GM21717 (cell line): ENCODE measurements at regions not wholly inside any gene's neighbourhood (a gene's known extent, or its start where the extent isn't known, plus 50 kb on each side); places are given as distances from the start of the nearest gene placed in this dataset.
"Not testable (repeated sequence)": the region's sequence is repeated elsewhere in the genome, so short reads cannot be mapped to it uniquely, and the experiment has no call there.

Experiments used
- ATAC-seq: cut with Tn5 transposase; IDR thresholded peaks from one replicate; pipeline ENCODE4 v1.9.1; 2021; ENCODE audit warnings: mild to moderate bottlenecking, moderate library complexity; ENCODE audit not compliant: unreplicated experiment

- ATAC-seq = no peak
Observed at GRCh38 chr3:159748425-159748824, 240.2 kb upstream of the IL12A start.

DNA sequence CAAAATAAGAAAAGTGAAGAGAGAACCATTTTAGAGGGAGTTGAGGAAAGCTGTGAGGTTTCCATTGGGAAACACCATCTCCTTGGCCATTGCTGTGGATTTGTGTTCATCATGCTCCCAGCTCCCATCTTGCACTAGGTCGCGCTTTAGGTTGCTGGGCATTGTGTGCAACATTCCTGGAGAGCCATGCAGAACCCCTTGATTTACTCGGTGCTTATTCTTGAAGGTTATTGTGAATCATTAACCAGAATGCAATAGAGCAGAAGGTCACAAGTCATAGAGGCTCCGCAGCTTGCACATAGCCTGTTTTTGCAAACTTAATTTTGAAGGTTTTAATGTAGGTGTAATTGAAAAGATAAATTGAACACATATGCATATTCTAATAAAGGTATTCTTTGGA, 239.2 kb upstream of the IL12A start:
- ATAC-seq = no peak

DNA sequence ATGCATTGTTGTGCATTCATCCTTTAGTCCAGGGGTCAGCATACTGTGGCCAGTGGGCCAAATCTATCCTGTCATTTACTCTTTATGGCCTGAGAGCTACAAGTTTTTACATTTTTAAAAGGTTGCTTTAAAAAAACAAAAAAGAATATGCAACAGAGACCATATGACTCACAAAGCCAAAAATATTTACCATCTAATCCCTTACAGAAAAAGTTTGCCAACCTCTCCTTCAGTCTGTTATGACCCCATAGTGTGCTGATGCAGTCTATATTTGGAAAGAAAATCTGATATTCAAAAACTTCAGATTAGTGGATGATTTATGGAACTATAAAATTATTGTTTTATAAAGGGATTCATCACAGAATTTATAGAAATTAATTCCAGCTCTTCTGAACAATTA, 237.5 kb upstream of the IL12A start:
- ATAC-seq = no peak

DNA sequence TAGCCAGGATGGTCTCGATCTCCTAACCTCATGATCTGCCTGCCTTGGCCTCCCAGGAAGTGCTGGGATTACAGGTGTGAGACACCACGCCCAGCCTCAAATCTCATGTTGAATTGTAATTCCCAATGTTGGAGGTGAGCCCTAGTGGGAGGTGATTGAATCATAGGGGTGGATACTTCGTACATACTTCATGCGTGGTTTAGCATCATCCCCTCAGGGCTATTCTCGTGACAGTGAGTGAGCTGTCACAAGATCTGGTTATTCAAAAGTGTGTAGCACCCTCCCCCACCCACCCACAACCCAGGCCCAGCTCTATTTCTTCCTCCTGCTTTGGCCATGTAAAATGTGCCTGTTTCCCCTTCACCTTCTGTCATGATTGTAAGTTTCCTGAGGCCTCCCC, 236.9 kb upstream of the IL12A start:
- ATAC-seq = no peak

GRCh38 chr3:159756279-159757207, 232.1 kb upstream of the IL12A start:
- ATAC-seq = not testable (repeated sequence)

GRCh38 chr3:159757341-159758060, 231.1 kb upstream of the IL12A start:
- ATAC-seq = no peak

DNA sequence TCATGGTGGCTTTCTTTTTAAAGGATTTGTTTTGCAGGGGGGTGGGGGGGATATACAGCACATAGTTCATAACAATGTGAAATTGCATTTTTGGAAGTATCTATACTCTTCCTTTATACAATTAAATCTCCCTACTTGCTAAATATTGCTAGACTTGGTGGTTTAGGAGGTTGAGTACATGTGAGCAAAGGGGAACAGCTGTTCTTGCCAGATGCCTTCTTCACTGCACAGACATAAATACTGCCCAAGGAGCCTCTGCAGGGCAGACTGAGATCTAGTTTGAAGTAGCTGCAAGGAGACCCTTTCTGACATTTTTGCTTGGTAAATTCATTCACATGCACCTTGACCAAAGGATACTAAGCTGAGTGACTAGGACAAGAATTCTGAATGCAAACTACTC, 228.6 kb upstream of the IL12A start:
- no peak for ATAC-seq

DNA sequence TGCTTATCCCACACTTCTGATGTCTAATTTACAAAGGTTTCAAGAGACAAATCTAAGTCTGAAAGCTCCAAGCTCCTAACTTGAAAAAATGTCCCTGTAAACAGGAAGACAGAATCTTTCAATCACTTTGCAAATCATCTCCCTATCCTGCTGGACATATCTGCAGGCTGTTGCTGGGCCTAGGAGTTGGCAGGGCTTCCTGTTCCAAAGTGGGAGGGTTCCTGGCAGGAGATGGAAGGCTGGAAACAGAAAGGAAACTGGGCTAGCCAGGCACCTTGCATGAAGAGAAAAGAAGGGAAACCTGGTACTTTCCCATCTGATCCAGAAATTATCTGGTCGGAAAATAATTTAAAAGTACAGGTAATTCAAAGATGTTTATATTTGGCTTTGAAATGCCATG, 227.3 kb upstream of the IL12A start:
- ATAC-seq = no peak

DNA sequence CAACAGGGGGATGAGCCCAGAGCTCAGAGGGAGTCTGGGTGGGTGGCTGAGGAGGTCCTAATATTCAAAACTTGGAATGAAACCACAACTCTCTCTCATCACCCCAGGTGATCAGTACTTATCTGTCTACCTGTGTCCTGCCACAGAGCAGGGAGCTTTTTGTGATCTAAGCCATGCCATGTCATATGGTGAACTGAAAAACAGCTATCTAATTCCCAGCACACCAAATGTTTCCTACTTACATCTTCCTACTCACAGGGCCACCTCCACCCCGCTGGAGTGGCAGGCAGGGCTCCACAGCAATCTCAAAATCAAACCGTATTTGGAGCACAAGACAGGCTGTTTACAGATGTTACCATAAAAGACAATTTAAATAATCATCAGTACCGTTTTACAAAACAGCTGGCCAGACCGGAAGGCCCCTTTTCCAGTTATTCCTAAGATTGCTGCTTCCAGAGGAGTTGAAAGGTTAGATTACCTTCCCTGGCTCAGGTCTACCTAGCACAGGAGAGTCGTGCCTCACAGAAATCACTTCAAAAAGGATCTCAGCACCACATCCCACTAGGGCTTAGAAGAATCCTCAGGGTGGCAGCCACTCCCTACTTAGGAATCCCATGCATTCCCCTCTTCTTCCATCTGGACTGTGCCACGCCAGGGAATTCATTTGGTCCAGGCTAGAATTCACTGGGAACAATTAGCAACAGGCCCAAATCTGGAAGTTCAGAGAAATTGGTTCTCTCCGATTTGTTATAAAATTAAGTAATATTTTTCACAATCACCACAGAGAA, 226.6 kb upstream of the IL12A start:
- no peak for ATAC-seq

DNA sequence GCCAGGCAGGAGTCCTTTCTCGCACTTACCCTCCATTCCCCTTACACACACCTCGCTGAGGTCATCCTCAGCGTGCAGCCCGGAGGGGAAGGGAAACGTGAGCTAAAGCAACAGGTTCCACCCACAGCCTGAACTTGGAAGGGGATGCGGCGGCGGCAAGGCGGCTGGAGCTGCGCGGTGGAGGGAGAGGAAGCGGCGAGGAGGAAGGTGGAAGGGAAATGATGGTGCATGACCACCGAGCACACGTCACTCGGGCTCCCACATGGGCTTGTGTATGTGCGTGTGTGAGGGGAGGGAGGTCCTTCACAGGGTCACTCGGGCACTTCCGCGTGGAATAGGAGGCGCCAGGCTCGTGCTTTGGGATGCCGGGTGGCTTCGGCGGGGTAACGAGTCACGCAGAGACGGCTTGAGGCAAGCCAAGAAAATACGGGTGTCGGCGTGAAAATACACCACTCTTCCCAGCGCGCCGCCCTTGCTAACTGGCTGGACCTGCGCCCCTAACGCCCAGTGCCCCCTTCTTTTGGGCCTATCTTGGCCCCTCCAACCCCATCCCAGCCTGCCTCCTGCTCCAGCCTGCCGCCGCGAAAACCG, 225.5 kb upstream of the IL12A start:
- ATAC-seq = peak; percentile 41

DNA sequence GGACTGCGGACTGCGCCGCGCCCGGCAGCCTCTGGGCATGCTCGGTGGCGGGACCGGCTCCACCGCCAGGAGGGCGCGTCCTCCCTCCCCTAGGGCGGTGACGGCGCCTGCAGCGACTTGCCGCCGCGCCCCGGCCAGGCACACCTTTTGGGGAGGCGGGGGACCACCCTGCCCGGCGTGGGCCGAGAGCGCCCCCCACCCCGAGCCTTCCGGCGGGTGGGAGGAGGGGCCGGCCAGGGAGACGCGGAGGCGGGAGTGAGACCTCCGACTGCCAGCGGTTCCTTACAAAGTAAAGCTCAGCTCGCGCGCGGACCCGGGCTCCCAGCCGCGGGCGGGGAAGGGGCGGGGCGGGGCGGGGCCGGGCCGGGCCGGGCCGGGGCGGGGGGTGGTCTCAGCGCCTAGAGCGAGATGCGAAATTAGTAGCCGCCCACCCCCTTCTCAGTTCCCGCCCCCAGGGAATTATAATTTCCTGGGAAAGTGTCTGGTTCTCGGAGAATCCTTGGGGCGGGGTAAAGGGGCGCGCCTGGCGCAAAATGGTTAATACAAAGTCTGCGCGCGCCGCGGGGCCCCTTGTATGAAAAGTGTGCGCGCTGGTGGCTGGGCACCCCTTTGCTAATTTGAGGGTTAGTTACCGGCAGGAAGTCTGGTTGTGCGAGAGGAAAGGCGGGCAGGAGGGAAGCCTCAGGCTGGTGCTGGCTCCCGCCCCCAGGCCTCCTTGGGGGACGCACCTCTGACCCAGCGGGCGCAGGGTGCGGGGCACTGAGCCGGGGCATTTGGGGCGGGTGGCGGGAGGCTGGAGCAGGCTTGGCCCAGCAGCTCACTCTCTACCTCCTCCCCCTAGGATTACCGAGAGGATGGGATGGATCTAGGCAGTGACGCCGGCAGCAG, 224.8 kb upstream of the IL12A start:
- ATAC-seq = peak; percentile 61

DNA sequence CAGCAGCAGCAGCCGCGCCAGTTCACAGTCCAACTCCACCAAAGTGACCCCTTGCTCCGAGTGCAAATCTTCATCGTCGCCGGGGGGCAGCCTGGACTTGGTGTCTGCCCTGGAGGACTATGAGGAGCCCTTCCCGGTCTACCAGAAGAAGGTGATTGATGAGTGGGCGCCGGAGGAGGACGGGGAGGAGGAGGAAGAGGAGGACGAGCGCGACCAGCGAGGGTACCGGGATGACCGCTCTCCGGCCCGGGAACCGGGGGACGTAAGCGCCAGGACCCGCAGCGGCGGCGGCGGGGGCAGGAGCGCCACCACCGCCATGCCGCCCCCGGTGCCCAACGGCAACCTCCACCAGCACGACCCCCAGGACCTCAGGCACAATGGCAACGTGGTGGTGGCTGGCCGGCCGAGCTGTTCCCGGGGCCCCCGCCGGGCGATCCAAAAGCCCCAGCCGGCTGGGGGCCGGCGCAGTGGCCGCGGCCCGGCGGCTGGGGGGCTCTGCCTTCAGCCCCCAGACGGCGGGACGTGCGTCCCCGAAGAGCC, 224.1 kb upstream of the IL12A start:
- no peak for ATAC-seq

- ATAC-seq = no peak
Observed at GRCh38 chr3:159765030-159765859, 223.4 kb upstream of the IL12A start.

DNA sequence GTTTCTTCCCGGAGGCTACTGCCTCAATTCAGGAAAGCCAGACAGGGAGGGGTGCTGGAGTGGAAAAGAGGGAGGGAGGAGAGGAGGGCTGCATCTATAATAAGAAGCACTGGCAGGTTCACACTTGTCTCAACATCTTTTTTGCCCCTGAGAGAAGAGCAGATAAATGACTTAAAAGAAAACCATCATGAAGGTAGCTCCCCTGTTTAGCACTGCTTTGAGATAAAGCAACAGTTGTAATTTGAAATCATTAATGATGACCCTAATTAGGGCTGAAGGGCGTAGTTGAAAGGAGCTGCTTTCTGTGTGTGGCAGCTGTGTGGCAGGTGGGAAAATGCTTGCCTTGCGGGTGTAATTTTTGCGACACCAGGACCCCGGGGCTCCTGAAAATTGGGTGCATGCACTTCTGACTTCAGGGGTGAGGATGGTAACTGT, 222.8 kb upstream of the IL12A start:
- no peak for ATAC-seq

- ATAC-seq = no peak
Observed at GRCh38 chr3:159766563-159767185, 222.0 kb upstream of the IL12A start.

DNA sequence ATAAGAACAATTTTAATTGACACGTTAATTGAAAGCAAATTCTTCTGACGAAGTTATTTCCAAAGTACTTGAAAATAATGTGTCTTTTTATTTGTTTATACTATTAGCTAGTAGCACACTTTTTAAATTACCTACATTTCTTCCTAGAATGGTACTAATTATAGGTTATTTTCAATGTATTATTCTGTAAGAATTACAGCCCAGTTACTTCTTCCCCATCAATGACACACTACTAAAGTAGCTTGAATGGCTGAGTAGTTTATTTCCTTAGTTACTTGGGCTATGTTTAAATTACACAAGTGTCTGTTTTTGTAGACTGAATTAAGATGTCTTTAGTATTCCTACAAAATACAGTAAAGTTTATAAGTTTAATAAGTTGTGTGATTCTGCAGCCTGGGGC, 217.6 kb upstream of the IL12A start:
- ATAC-seq = no peak

GRCh38 chr3:159771865-159772611, 216.6 kb upstream of the IL12A start:
- ATAC-seq = no peak

GRCh38 chr3:159773706-159774105, 214.9 kb upstream of the IL12A start:
- ATAC-seq = no peak
